A549 (cell line): ENCODE measurements at regions not wholly inside any gene's neighbourhood (a gene's known extent, or its start where the extent isn't known, plus 50 kb on each side); places are given as distances from the start of the nearest gene placed in this dataset.

Experiments used
- ATAC-seq, 2 experiments: fragments of 200-7000 bp in 1 of 2; fragments of >200 bp in 1 of 2; cut with Nextera tagmentation in 1 of 2; cut with Tn5 transposase in 1 of 2; 3 replicates each; pipeline versions ENCODE4 v1.8.0 to v1.9.1; 2018 to 2020; ENCODE audit warnings: mild to moderate bottlenecking in 1 of 2, moderate library complexity in 1 of 2
- CTCF ChIA-PET: fragments of 300-600 bp; sonication (Branson Sonifier 250); formaldehyde crosslinking; extraction: SDS; loops from one replicate; lab custom pipeline; 2021; ENCODE audit warnings: antibody characterized with exemption, inconsistent platforms; lab: Yijun Ruan, JAX
- POLR2A ChIA-PET: fragments of 350-600 bp; formaldehyde crosslinking; extraction: SDS; loops from one replicate; lab custom pipeline; 2021; ENCODE audit warnings: antibody characterized with exemption, inconsistent platforms; lab: Yijun Ruan, JAX
- DNase-seq, 2 experiments: peaks; one replicate each; pipeline versions ENCODE4 v3.0.0 to v3.0.0-alpha.2; 2011 to 2016; ENCODE audit warnings: low read depth in 1 of 2, low spot score in 1 of 2
- FAIRE-seq: peaks from 2 replicates; lab custom pipeline; 2011; peaks lifted over from hg19 to GRCh38; lab: Jason Lieb, UNC
- H3K27ac ChIP-seq, 2 experiments: fragments of >200 bp; sonication (Bioruptor Twin); formaldehyde crosslinking; 3 replicates each; pipeline ENCODE4 v1.5.1; 2016 to 2017
- H3K4me1 ChIP-seq: fragments of >200 bp; sonication (Bioruptor Twin); formaldehyde crosslinking; 3 replicates; pipeline ENCODE4 v1.6.1; 2016
- H3K4me2 ChIP-seq: fragments of >200 bp; sonication (Bioruptor Twin); formaldehyde crosslinking; 3 replicates; pipeline ENCODE4 v1.6.1; 2016
- H3K4me3 ChIP-seq: fragments of >200 bp; sonication (Bioruptor Twin); formaldehyde crosslinking; 3 replicates; pipeline ENCODE4 v1.5.1; 2016
- H3K9me3 ChIP-seq: fragments of >200 bp; sonication (Bioruptor Twin); formaldehyde crosslinking; 3 replicates; pipeline ENCODE4 v1.6.1; 2016
- BHLHE40 ChIP-seq: IDR thresholded peaks from 2 replicates; pipeline ENCODE4 v1.6.1; 2012; ENCODE audit warnings: low read depth, low read length, inconsistent platforms
- CBX8 ChIP-seq: fragments of 200-600 bp; sonication (generic); IDR thresholded peaks from 2 replicates; pipeline ENCODE4 v1.6.1; 2016
- EHF ChIP-seq: fragments of 250-450 bp; sonication (Bioruptor Pico); IDR thresholded peaks from 2 replicates; pipeline ENCODE4 v1.5.0; 2020; ENCODE audit warnings: mild to moderate bottlenecking
- EHMT2 ChIP-seq: fragments of 200-600 bp; sonication (generic); IDR thresholded peaks from 2 replicates; pipeline ENCODE4 v1.6.1; 2016; ENCODE audit warnings: antibody characterized with exemption, low read depth, mild to moderate bottlenecking, moderate library complexity
- FOXS1 ChIP-seq: fragments of 250-450 bp; sonication (Bioruptor Pico); IDR thresholded peaks from 2 replicates; pipeline ENCODE4 v1.5.0; 2020; ENCODE audit warnings: mild to moderate bottlenecking, moderate library complexity
- GATA3 ChIP-seq: IDR thresholded peaks from 2 replicates; pipeline ENCODE4 v1.6.1; 2012; ENCODE audit warnings: borderline replicate concordance
- HEYL ChIP-seq: fragments of 250-450 bp; sonication (Bioruptor Pico); IDR thresholded peaks from 2 replicates; pipeline ENCODE4 v1.8.0; 2021; ENCODE audit warnings: mild to moderate bottlenecking, moderate library complexity
- HOXA7 ChIP-seq: fragments of 250-450 bp; sonication (Bioruptor Pico); IDR thresholded peaks from 2 replicates; pipeline ENCODE4 v1.5.0; 2020; ENCODE audit warnings: mild to moderate bottlenecking, moderate library complexity
- HOXB13 ChIP-seq: fragments of 250-450 bp; sonication (Bioruptor Pico); IDR thresholded peaks from 2 replicates; pipeline ENCODE4 v1.5.0; 2020; ENCODE audit warnings: low read depth, mild to moderate bottlenecking, moderate library complexity
- JUN ChIP-seq, 2 experiments: fragments of >200 bp; sonication (Bioruptor Twin); formaldehyde crosslinking; IDR thresholded peaks; 2 replicates in 1 of 2; 3 replicates in 1 of 2; pipeline ENCODE4 v1.6.1; 2016 to 2017
- JUNB ChIP-seq: fragments of >200 bp; sonication (Bioruptor Twin); formaldehyde crosslinking; IDR thresholded peaks from 2 replicates; pipeline ENCODE4 v1.6.1; 2016
- KDM5A ChIP-seq: fragments of 200-600 bp; sonication (generic); IDR thresholded peaks from 2 replicates; pipeline ENCODE4 v1.6.1; 2016; ENCODE audit warnings: antibody characterized with exemption, mild to moderate bottlenecking
- MYC ChIP-seq: IDR thresholded peaks from 2 replicates; pipeline ENCODE4 v1.6.1; 2012; ENCODE audit warnings: mild to moderate bottlenecking, inconsistent platforms, low read length, improper control_type of control experiment, borderline replicate concordance
- NFE2L2 ChIP-seq: fragments of 150-350 bp; conservative IDR thresholded peaks from 2 replicates; pipeline ENCODE4 v1.6.1; 2014; ENCODE audit warnings: low read length
- POLR2A ChIP-seq: IDR thresholded peaks from 2 replicates; pipeline ENCODE4 v1.6.1; 2012; ENCODE audit warnings: mild to moderate bottlenecking, low read length
- RAD21 ChIP-seq, 2 experiments: fragments of >200 bp in 1 of 2; sonication (Bioruptor Twin) in 1 of 2; formaldehyde crosslinking in 1 of 2; IDR thresholded peaks in 1 of 2; conservative IDR thresholded peaks in 1 of 2; 2 replicates in 1 of 2; 3 replicates in 1 of 2; pipeline ENCODE4 v1.6.1; 2012 to 2018; ENCODE audit warnings: inconsistent platforms in 1 of 2
- RARB ChIP-seq: fragments of 250-450 bp; sonication (Bioruptor Pico); IDR thresholded peaks from 2 replicates; pipeline ENCODE4 v1.8.0; 2021; ENCODE audit warnings: mild to moderate bottlenecking, moderate library complexity
- RCOR1 ChIP-seq: fragments of 150-350 bp; IDR thresholded peaks from 2 replicates; pipeline ENCODE4 v1.6.1; 2014; ENCODE audit warnings: antibody characterized with exemption, low read length, low read depth
- SMC3 ChIP-seq: fragments of >200 bp; sonication (Bioruptor Twin); formaldehyde crosslinking; IDR thresholded peaks from 3 replicates; pipeline ENCODE4 v1.6.1; 2018; ENCODE audit warnings: inconsistent platforms
- SREBF2 ChIP-seq: fragments of 450-650 bp; IDR thresholded peaks from 2 replicates; pipeline ENCODE4 v1.6.1; 2014; ENCODE audit warnings: mild to moderate bottlenecking, moderate library complexity
- TP53 ChIP-seq: fragments of 250-450 bp; sonication (Bioruptor Pico); IDR thresholded peaks from 2 replicates; pipeline ENCODE4 v1.5.0; 2021; ENCODE audit warnings: mild to moderate bottlenecking, moderate library complexity
- ZNF302 ChIP-seq: fragments of 250-450 bp; sonication (Bioruptor Pico); IDR thresholded peaks from 2 replicates; pipeline ENCODE4 v1.9.0; 2021; ENCODE audit warnings: inconsistent platforms, mild to moderate bottlenecking, moderate library complexity
- WGBS: methylation state at CpG from one replicate; pipeline ENCODE4 v1.1.6; 2017; ENCODE audit errors: missing lambda C conversion rate; 5-methylcytosine and 5-hydroxymethylcytosine counted together
- TF ChIP-seq, protein P1 (sequence below): IDR thresholded peaks from 2 replicates; pipeline ENCODE4 v1.6.1; 2012
- TF ChIP-seq, protein P2 (sequence below): fragments of 200-600 bp; sonication (generic); IDR thresholded peaks from 2 replicates; pipeline ENCODE4 v1.6.1; 2016; ENCODE audit warnings: antibody characterized with exemption, mild to moderate bottlenecking, moderate library complexity
- TF ChIP-seq, protein P3 (sequence below): fragments of >200 bp; sonication (Bioruptor Twin); formaldehyde crosslinking; IDR thresholded peaks from 3 replicates; pipeline ENCODE4 v1.6.1; 2016
- TF ChIP-seq, protein P4 (sequence below): IDR thresholded peaks from 2 replicates; pipeline ENCODE4 v1.6.1; 2012
- TF ChIP-seq, protein P5 (sequence below): fragments of 250-450 bp; sonication (Bioruptor Pico); IDR thresholded peaks from 2 replicates; pipeline ENCODE4 v1.5.0; 2021; ENCODE audit warnings: mild to moderate bottlenecking, moderate library complexity, borderline replicate concordance

DNA sequence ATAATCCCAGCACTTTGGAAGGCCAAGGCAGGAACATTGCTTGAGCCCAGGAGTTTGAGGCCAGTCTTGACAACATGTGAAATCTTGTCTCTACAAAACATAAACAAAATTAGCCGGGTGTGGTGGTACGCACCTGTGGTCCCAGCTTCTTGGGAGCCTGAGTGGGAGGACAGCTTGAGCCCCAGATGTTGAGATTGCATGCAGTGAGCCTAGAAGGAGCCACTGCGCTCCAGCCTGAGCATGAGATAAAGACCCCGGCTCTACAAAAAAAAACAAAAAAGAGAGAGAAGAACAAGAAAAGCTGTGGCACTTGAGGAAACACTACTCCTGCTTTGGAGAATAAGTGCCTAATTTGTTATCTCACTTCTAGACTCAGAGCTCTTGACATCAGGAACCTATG is 146.6 kb downstream of the GLUL start (continued):
- TF ChIP-seq, protein P1, sequence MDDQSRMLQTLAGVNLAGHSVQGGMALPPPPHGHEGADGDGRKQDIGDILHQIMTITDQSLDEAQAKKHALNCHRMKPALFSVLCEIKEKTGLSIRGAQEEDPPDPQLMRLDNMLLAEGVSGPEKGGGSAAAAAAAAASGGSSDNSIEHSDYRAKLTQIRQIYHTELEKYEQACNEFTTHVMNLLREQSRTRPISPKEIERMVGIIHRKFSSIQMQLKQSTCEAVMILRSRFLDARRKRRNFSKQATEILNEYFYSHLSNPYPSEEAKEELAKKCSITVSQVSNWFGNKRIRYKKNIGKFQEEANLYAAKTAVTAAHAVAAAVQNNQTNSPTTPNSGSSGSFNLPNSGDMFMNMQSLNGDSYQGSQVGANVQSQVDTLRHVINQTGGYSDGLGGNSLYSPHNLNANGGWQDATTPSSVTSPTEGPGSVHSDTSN: no peak
- no peak for TF ChIP-seq GATA3
- no peak for TF ChIP-seq TP53
- TF ChIP-seq, all 56 proteins: peak for 0

DNA sequence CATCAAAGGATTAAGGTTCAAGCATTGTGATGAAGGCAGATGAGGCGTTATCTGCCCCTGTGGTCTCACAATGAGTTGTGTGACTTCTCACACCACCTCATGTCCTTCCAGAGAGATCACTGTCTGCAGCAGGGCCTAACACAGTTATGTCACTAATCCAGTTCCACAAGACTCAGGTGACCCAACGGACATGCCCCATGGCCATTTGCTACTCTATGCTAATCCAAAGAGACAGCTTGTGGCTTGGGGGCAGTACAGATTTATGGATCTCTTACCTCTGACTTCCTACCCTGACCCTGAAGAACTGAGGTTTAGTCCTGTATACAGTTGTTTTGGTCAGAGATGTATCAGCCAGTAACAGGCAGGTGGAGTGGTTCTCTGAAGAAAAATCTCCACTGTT is 147.1 kb downstream of the GLUL start:
- H3K4me1 ChIP-seq: no peaks in the 10 kb centered on the region
- CTCF ChIA-PET: no interaction called here
- no peak overlapping the region for H3K4me2 ChIP-seq
- POLR2A ChIA-PET: no interaction called here
- TF ChIP-seq KDM5A (no peak), HOXB13 (CRISPR knock-in tag) (no peak), EHMT2 (no peak), NFE2L2 (no peak), EHF (CRISPR knock-in tag) (no peak), ZNF302 (CRISPR knock-in tag) (no peak), RCOR1 (no peak), HEYL (CRISPR knock-in tag) (no peak), BHLHE40 (no peak), JUNB (no peak), TP53 (no peak), MYC (no peak), SMC3 (no peak), RAD21 (conservative IDR thresholded peaks at IDR 0.05 in 1 of 2, IDR thresholded peaks at IDR 0.05 in 1 of 2) (no peak)
- TF ChIP-seq, protein P2, sequence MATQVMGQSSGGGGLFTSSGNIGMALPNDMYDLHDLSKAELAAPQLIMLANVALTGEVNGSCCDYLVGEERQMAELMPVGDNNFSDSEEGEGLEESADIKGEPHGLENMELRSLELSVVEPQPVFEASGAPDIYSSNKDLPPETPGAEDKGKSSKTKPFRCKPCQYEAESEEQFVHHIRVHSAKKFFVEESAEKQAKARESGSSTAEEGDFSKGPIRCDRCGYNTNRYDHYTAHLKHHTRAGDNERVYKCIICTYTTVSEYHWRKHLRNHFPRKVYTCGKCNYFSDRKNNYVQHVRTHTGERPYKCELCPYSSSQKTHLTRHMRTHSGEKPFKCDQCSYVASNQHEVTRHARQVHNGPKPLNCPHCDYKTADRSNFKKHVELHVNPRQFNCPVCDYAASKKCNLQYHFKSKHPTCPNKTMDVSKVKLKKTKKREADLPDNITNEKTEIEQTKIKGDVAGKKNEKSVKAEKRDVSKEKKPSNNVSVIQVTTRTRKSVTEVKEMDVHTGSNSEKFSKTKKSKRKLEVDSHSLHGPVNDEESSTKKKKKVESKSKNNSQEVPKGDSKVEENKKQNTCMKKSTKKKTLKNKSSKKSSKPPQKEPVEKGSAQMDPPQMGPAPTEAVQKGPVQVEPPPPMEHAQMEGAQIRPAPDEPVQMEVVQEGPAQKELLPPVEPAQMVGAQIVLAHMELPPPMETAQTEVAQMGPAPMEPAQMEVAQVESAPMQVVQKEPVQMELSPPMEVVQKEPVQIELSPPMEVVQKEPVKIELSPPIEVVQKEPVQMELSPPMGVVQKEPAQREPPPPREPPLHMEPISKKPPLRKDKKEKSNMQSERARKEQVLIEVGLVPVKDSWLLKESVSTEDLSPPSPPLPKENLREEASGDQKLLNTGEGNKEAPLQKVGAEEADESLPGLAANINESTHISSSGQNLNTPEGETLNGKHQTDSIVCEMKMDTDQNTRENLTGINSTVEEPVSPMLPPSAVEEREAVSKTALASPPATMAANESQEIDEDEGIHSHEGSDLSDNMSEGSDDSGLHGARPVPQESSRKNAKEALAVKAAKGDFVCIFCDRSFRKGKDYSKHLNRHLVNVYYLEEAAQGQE: no peak
- DNase-seq (no peak), FAIRE-seq (no peak), ATAC-seq (no peak)
- WGBS: 34% methylated on average over 2 of the region's 2 CpGs
- H3K4me3 ChIP-seq: no peak overlapping the region
- no peaks in the 10 kb centered on the region for H3K9me3 ChIP-seq
- no peak overlapping the region for H3K27ac ChIP-seq

DNA sequence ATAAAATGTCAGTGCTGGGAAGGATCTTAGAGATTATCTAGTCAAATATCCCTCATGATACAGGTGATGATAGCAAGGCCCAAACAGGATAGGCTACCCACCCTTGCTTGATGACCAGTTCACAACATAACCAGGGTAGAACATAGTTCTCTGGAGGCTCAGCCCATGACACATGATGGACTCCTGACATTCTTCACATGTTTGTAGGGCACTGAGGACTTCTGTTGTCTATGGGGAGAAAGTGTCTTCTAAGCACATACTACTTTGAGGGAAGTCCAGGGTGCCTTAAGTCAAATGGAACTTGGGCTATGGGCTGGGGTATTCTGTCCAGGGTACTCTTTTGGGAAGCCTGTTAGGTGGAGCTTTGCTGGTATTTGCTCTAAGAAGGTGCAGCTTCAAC is 148.9 kb downstream of the GLUL start:
- POLR2A ChIA-PET: no interaction called here
- FAIRE-seq: no peak
- H3K9me3 ChIP-seq: no peaks in the 10 kb centered on the region
- H3K4me2 ChIP-seq: no peak overlapping the region
- H3K4me3 ChIP-seq: no peak overlapping the region
- DNase-seq: no peak
- CTCF ChIA-PET: interaction anchor here (1.0 kb wide), 1 partner anchor 28 kb away, joined by 3 read pairs; no protein-coding TSS in a partner anchor
- no peak overlapping the region for H3K27ac ChIP-seq
- no peaks in the 10 kb centered on the region for H3K4me1 ChIP-seq
- ATAC-seq: no peak
- TF ChIP-seq, protein P3, sequence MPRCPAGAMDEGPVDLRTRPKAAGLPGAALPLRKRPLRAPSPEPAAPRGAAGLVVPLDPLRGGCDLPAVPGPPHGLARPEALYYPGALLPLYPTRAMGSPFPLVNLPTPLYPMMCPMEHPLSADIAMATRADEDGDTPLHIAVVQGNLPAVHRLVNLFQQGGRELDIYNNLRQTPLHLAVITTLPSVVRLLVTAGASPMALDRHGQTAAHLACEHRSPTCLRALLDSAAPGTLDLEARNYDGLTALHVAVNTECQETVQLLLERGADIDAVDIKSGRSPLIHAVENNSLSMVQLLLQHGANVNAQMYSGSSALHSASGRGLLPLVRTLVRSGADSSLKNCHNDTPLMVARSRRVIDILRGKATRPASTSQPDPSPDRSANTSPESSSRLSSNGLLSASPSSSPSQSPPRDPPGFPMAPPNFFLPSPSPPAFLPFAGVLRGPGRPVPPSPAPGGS: no peak
- no peak for TF ChIP-seq SREBF2
- TF ChIP-seq POLR2A: no peak
- no peak for TF ChIP-seq CBX8
- TF ChIP-seq, protein P4, sequence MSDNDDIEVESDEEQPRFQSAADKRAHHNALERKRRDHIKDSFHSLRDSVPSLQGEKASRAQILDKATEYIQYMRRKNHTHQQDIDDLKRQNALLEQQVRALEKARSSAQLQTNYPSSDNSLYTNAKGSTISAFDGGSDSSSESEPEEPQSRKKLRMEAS: no peak
- no peak for TF ChIP-seq JUN (IDR thresholded peaks at IDR 0.05)
- TF ChIP-seq RAD21 (conservative IDR thresholded peaks at IDR 0.05 in 1 of 2, IDR thresholded peaks at IDR 0.05 in 1 of 2): no peak
- TF ChIP-seq, protein P2: no peak
- TF ChIP-seq RARB (CRISPR knock-in tag): no peak
- no peak for TF ChIP-seq FOXS1 (CRISPR knock-in tag)
- TF ChIP-seq, protein P5, sequence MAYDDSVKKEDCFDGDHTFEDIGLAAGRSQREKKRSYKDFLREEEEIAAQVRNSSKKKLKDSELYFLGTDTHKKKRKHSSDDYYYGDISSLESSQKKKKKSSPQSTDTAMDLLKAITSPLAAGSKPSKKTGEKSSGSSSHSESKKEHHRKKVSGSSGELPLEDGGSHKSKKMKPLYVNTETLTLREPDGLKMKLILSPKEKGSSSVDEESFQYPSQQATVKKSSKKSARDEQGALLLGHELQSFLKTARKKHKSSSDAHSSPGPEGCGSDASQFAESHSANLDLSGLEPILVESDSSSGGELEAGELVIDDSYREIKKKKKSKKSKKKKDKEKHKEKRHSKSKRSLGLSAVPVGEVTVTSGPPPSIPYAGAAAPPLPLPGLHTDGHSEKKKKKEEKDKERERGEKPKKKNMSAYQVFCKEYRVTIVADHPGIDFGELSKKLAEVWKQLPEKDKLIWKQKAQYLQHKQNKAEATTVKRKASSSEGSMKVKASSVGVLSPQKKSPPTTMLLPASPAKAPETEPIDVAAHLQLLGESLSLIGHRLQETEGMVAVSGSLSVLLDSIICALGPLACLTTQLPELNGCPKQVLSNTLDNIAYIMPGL (CRISPR knock-in tag): no peak
- TF ChIP-seq HOXA7: no peak
